ENCODE measurements at regions not wholly inside any gene's neighbourhood (a gene's known extent, or its start where the extent isn't known, plus 50 kb on each side); places are given as distances from the start of the nearest gene placed in this dataset.

DNA sequence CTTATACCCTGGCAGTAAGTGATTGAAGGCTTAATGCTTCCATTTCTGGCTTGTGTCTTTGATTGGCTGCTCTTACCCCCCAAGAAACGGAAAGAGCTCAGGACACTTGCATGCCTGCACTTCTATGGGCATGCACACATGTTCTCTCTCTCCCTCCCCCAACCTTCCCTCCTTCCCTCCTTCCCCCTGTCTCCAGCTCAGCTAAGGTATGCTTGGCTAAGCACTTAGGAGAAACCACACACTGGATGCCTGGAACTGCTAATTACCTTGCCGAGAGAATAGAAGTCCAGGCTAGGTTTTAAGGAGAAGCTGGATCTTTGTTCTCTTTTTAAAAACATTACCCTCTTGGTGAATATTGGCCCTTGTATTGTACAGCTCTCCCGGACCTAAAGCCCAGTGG is 1072.8 kb upstream of the TMEM132C start:
- TF ChIP-seq, protein P1, sequence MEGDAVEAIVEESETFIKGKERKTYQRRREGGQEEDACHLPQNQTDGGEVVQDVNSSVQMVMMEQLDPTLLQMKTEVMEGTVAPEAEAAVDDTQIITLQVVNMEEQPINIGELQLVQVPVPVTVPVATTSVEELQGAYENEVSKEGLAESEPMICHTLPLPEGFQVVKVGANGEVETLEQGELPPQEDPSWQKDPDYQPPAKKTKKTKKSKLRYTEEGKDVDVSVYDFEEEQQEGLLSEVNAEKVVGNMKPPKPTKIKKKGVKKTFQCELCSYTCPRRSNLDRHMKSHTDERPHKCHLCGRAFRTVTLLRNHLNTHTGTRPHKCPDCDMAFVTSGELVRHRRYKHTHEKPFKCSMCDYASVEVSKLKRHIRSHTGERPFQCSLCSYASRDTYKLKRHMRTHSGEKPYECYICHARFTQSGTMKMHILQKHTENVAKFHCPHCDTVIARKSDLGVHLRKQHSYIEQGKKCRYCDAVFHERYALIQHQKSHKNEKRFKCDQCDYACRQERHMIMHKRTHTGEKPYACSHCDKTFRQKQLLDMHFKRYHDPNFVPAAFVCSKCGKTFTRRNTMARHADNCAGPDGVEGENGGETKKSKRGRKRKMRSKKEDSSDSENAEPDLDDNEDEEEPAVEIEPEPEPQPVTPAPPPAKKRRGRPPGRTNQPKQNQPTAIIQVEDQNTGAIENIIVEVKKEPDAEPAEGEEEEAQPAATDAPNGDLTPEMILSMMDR (IDR thresholded peaks at IDR 0.05; ENCODE audit: insufficient read depth, missing control alignments): no peak
- DNase-seq (ENCODE audit: insufficient read length, low spot score): no peak
- no peak for FAIRE-seq

DNA sequence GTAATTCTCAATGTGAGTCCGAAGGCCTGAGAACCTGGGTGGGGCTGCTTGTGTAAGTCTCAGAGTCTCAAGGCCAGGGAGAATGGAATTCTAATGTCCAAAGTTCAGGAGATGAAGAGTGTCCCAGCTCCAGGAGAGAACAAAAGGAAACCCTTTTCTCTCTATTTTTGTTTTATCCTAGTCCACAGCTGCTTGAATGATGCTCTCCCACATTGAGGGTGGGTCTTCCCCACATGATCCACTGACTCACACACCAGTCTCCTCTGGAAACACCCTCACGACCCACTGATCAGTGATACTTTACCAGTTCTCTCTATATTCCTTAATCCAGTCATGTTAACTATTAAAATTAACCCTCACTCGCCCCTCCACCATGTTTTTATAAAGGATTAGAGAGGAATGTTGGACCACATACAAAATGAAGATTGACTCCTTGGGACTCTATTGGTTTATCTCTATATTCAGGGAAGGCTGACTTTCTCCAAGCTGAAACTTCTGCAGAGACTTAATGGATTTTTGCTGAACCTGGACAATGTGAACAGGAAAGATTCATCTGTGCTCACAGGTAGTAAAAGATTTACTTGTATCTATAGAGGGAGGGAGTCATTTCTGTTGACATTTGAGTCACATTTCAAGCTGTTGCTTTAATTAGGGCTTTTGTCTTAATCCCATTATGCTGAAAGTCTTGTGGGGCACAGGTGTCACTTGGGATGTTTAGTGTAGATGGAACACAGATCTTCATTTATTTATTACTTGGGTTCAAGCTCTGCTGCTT is 1061.0 kb upstream of the TMEM132C start:
- FAIRE-seq (no peak), DNase-seq (ENCODE audit: insufficient read length, low spot score) (no peak)
- TF ChIP-seq, protein P1 (IDR thresholded peaks at IDR 0.05; ENCODE audit: insufficient read depth, missing control alignments): no peak

DNA sequence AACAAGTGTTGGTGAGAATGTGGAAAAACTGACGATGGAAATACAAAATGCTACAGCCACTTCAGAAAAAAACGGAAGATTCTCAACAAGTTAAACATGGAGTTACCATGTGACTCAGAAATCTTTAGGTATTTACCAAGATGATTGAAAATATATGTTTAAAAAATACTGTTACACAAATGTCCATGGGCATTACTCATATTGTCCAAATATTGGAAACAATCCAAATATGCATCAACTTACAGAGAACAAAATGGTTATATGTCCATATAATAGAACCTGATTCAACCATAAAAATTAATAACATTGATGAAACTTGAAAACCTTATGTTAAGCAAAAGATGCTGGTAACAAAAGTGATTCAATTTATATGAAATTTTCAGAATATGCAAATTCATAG is 1057.7 kb upstream of the TMEM132C start:
- FAIRE-seq (no peak), DNase-seq (ENCODE audit: insufficient read length, low spot score) (no peak)
- TF ChIP-seq, protein P1 (IDR thresholded peaks at IDR 0.05; ENCODE audit: insufficient read depth, missing control alignments): no peak

DNA sequence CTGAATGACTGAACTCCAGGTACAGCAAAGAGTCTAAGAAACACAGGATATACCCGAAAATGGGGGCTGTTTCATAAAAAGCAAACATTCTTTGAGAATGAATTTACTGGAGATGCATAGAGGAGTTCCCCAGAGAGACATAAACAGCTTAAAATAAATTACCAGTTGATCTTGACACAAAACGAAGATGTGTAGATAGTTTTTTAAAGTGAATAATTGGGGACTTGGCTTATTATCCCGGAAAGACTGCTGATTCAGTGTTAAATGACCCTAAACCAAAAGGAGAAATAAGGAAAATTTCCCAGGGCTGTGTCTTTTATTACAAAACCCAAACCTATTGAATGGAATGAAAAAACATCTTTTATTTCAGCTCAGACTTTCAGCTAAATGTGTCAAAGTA is 1052.8 kb upstream of the TMEM132C start:
- FAIRE-seq (no peak), DNase-seq (ENCODE audit: insufficient read length, low spot score) (no peak)

DNA sequence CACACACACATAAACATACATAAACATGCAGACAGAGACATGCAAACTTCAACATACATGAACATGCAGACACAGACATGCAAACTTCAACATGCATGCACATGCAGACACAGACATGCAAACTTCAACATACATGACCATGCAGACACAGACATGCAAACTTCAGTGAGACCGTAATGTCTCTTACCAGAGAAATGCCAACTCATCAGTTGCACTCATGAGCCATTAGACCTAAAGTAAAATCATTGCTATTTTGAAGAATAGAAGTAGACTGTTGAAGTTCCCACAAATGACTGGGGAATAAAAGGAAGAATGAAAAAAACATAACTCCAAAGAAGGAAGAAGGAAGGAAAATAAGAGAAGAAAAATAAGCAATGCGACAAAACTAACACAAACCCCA is 1044.0 kb upstream of the TMEM132C start:
- FAIRE-seq (no peak), DNase-seq (ENCODE audit: insufficient read length, low spot score) (no peak)
- TF ChIP-seq, protein P1 (IDR thresholded peaks at IDR 0.05; ENCODE audit: insufficient read depth, missing control alignments): no peak

More for the DNA sequence above, 1052.8 kb upstream of the TMEM132C start:
- TF ChIP-seq, protein P1 (IDR thresholded peaks at IDR 0.05; ENCODE audit: insufficient read depth, missing control alignments): no peak

DNA sequence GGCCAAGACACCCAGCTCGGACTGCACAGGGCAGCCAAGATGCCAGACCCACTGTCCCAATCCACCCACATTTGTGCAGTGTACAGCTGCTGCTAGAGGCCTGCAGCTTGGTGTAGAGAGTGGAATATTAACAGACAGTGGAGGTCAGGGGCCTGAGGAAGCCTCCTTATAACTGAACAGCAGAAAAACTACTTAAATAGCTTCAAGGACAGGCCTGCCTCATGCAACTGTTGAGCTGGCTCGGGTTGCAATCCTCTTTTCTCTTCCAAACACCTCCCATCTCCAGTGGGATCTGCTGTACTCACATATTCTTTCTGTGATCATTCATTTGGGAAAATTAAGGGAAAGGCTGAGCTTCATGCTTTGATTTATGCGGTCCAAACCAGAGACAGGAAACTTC is 1043.2 kb upstream of the TMEM132C start:
- FAIRE-seq: no peak
- TF ChIP-seq, protein P1 (IDR thresholded peaks at IDR 0.05; ENCODE audit: insufficient read depth, missing control alignments): no peak
- no peak for DNase-seq (ENCODE audit: insufficient read length, low spot score)

DNA sequence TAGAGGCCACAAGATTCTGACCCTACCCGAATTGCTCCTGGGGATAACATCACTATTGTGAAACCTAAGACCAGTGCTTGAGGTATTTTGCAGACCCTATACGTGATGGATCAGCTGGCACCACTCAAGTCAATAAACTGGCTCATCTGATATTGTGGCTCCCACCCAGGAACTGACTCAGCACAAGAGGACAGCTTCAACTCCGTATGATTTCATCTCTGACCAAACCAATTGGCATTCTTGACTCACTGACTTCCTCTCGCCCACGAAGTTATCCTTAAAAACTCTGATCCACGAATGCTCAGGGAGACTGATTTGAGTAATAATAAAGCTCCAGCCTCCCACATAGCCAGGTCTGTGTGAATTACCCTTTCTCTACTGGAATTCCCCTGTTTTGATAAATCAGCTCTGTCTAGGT is 1036.1 kb upstream of the TMEM132C start:
- TF ChIP-seq, protein P1 (IDR thresholded peaks at IDR 0.05; ENCODE audit: insufficient read depth, missing control alignments): no peak
- FAIRE-seq: no peak

More for the DNA sequence above, 1036.1 kb upstream of the TMEM132C start:
- no peak for DNase-seq (ENCODE audit: insufficient read length, low spot score)
